GM23338 (cell line): ENCODE measurements at regions not wholly inside any gene's neighbourhood (a gene's known extent, or its start where the extent isn't known, plus 50 kb on each side); places are given as distances from the start of the nearest gene placed in this dataset.

Source experiments
- ATAC-seq: fragments of 200-7000 bp; cut with Tn5 transposase; 3 replicates; pipeline ENCODE4 v1.9.1; 2020
- DNase-seq: peaks from one replicate; pipeline ENCODE4 v3.0.0-alpha.2; 2015; ENCODE audit warnings: low spot score
- H2AFZ ChIP-seq: fragments of 200-600 bp; sonication (generic); 2 replicates; pipeline ENCODE4 v1.8.0; 2016; ENCODE audit warnings: antibody characterized with exemption, mild to moderate bottlenecking, moderate library complexity
- H3F3A ChIP-seq: fragments of 200-600 bp; sonication (generic); replicated peaks from 2 replicates; pipeline ENCODE4 v1.8.0; 2017; ENCODE audit warnings: antibody characterized with exemption, mixed run types, low read depth
- H3K27ac ChIP-seq: fragments of 200-600 bp; sonication (generic); 2 replicates; pipeline ENCODE4 v1.6.1; 2016; ENCODE audit warnings: low read depth
- H3K27me3 ChIP-seq: fragments of 200-600 bp; sonication (generic); 2 replicates; pipeline ENCODE4 v1.8.0; 2016; ENCODE audit warnings: mild to moderate bottlenecking, mixed run types, moderate library complexity; ENCODE audit not compliant: insufficient read depth
- H3K36me3 ChIP-seq: fragments of 200-600 bp; sonication (generic); 2 replicates; pipeline ENCODE4 v1.8.0; 2016; ENCODE audit warnings: mild to moderate bottlenecking; ENCODE audit not compliant: insufficient read depth
- H3K4me1 ChIP-seq: fragments of 200-600 bp; sonication (generic); 2 replicates; pipeline ENCODE4 v1.8.0; 2016; ENCODE audit warnings: mild to moderate bottlenecking, moderate library complexity; ENCODE audit not compliant: insufficient read depth
- H3K4me2 ChIP-seq: fragments of 200-600 bp; sonication (generic); 2 replicates; pipeline ENCODE4 v1.7.1; 2017; ENCODE audit warnings: mixed run types
- H3K4me3 ChIP-seq: fragments of 200-600 bp; sonication (generic); 2 replicates; pipeline ENCODE4 v1.6.1; 2016; ENCODE audit warnings: mixed run types
- H3K79me2 ChIP-seq: fragments of 200-600 bp; sonication (generic); replicated peaks from 2 replicates; pipeline ENCODE4 v1.8.0; 2017; ENCODE audit warnings: mild to moderate bottlenecking; ENCODE audit not compliant: insufficient read depth
- H3K9me2 ChIP-seq: fragments of 200-600 bp; sonication (generic); 2 replicates; pipeline ENCODE4 v1.8.0; 2017; ENCODE audit not compliant: insufficient read depth
- H4K20me1 ChIP-seq: fragments of 200-600 bp; sonication (generic); replicated peaks from 2 replicates; pipeline ENCODE4 v1.8.0; 2017; ENCODE audit warnings: mild to moderate bottlenecking; ENCODE audit not compliant: insufficient read depth
- H3K27ac Mint-ChIP-seq: 2 replicates; pipeline ENCODE4 v1.8.0; 2020; ENCODE audit warnings: inconsistent platforms, mild to moderate bottlenecking, moderate library complexity, mixed read lengths
- H3K27me3 Mint-ChIP-seq: 3 replicates; pipeline ENCODE4 v1.8.0; 2022; ENCODE audit warnings: low read depth, mild to moderate bottlenecking, moderate library complexity, mixed read lengths, inconsistent platforms; ENCODE audit not compliant: insufficient read depth, poor library complexity
- H3K36me3 Mint-ChIP-seq: 3 replicates; pipeline ENCODE4 v1.8.0; 2021; ENCODE audit warnings: low read depth, mild to moderate bottlenecking, inconsistent platforms, moderate library complexity, mixed read lengths
- H3K4me1 Mint-ChIP-seq: 3 replicates; pipeline ENCODE4 v1.8.0; 2020; ENCODE audit warnings: mild to moderate bottlenecking, inconsistent platforms, mixed read lengths
- H3K4me3 Mint-ChIP-seq: 3 replicates; pipeline ENCODE4 v1.8.0; 2021; ENCODE audit warnings: moderate library complexity, mild to moderate bottlenecking, inconsistent platforms, mixed read lengths
- H3K9me3 Mint-ChIP-seq: 3 replicates; pipeline ENCODE4 v1.8.0; 2020; ENCODE audit warnings: moderate library complexity, mild to moderate bottlenecking, inconsistent platforms, mixed read lengths
- CREB1 ChIP-seq: fragments of 250-450 bp; sonication (Bioruptor Pico); IDR thresholded peaks from 2 replicates; pipeline ENCODE4 v1.5.0; 2020; ENCODE audit warnings: low read depth, mild to moderate bottlenecking, moderate library complexity
- CTCF ChIP-seq, 2 experiments: fragments of 200-600 bp in 1 of 2; sonication (generic) in 1 of 2; conservative IDR thresholded peaks; 2 replicates each; pipeline versions ENCODE4 v1.5.1 to v1.6.1; 2016 to 2017; ENCODE audit warnings: antibody characterized with exemption in 2 of 2, low read depth in 2 of 2, mild to moderate bottlenecking in 2 of 2, moderate library complexity in 1 of 2
- EZH2phosphoT487 ChIP-seq: fragments of 200-600 bp; sonication (generic); IDR thresholded peaks from one replicate; pipeline ENCODE4 v1.8.1; 2018; ENCODE audit warnings: antibody characterized with exemption; ENCODE audit not compliant: unreplicated experiment
- JUNB ChIP-seq: IDR thresholded peaks from one replicate; pipeline ENCODE4 v1.6.1; 2016; ENCODE audit warnings: antibody characterized with exemption; ENCODE audit not compliant: unreplicated experiment
- NANOG ChIP-seq: IDR thresholded peaks from 2 replicates; pipeline ENCODE4 v1.6.1; 2016; ENCODE audit warnings: antibody characterized with exemption, borderline replicate concordance
- POLR2AphosphoS5 ChIP-seq: IDR thresholded peaks from 2 replicates; pipeline ENCODE4 v1.6.1; 2016; ENCODE audit warnings: antibody characterized with exemption, low read depth
- REST ChIP-seq: IDR thresholded peaks from one replicate; pipeline ENCODE4 v1.6.1; 2018; ENCODE audit warnings: antibody characterized with exemption; ENCODE audit not compliant: unreplicated experiment
- STAT1 ChIP-seq: IDR thresholded peaks from one replicate; pipeline ENCODE4 v1.6.1; 2016; ENCODE audit warnings: antibody characterized with exemption; ENCODE audit not compliant: unreplicated experiment
- ZNF114 ChIP-seq: fragments of 250-450 bp; sonication (Bioruptor Pico); IDR thresholded peaks from 2 replicates; pipeline ENCODE4 v1.5.0; 2020; ENCODE audit warnings: mild to moderate bottlenecking, moderate library complexity
- ZNF331 ChIP-seq: fragments of 250-450 bp; sonication (Bioruptor Pico); IDR thresholded peaks from 2 replicates; pipeline ENCODE4 v1.5.0; 2020; ENCODE audit warnings: low read depth, mild to moderate bottlenecking, moderate library complexity
- ZNF462 ChIP-seq: fragments of 250-450 bp; sonication (Bioruptor Pico); IDR thresholded peaks from 2 replicates; pipeline ENCODE4 v1.5.0; 2020; ENCODE audit warnings: mild to moderate bottlenecking, moderate library complexity

DNA sequence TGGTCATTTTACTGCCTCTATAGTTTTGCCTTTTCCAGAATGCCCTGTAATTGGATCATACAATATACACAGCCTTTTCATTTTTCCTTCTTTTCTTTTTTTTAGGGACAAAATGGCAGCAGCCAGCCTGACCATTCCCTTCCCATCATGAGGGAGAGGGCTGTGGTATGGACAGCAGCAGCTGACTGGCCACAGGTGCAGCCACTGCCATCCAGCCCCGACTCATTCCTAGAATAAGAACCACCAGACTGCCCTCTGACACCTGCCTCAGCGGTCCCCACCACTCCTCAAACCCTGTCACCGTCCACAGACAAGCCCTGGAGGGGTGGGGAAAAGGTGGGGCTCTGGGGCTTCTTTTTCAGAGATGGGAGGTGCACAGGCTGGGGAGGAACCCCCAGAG lies 92.8 kb downstream of the EPDR1 start:
- H4K20me1 ChIP-seq = no peaks in the 10 kb centered on the region
- Mint-ChIP-seq H3K36me3 (peaks cover 9% of the 10 kb centered on the region), H3K4me3 (no peak overlapping the region), H3K27ac (no peak overlapping the region), H3K27me3 (peaks cover 1% of the 10 kb centered on the region), H3K9me3 (peaks cover 16% of the 10 kb centered on the region), H3K4me1 (peaks cover 8% of the 10 kb centered on the region; the same call in 2 of the 3 replicates)
- H3F3A ChIP-seq = no peaks in the 10 kb centered on the region
- peaks cover 5% of the 10 kb centered on the region; the same call in 1 of the 2 replicates for H3K4me1 ChIP-seq
- no peak overlapping the region for H3K27ac ChIP-seq
- TF ChIP-seq EZH2phosphoT487 (no peak), ZNF331 (CRISPR knock-in tag) (no peak), NANOG (no peak), ZNF114 (CRISPR knock-in tag) (no peak), CTCF (conservative IDR thresholded peaks at IDR 0.05; ENCODE audit: low read depth in 2 of 2) (no peak), POLR2AphosphoS5 (no peak), STAT1 (no peak), CREB1 (no peak), ZNF462 (no peak), REST (no peak), JUNB (no peak)
- H3K4me2 ChIP-seq = no peak overlapping the region
- no peak overlapping the region for H3K4me3 ChIP-seq
- H3K27me3 ChIP-seq = no peaks in the 10 kb centered on the region
- no peaks in the 10 kb centered on the region for H3K79me2 ChIP-seq
- no peak; the same call in 2 of the 3 replicates for ATAC-seq
- no peak for DNase-seq
- H2AFZ ChIP-seq = no peak overlapping the region
- H3K36me3 ChIP-seq = no peaks in the 10 kb centered on the region
- H3K9me2 ChIP-seq = no peaks in the 10 kb centered on the region
